GM13977 (cell line): ENCODE measurements at regions not wholly inside any gene's neighbourhood (a gene's known extent, or its start where the extent isn't known, plus 50 kb on each side); places are given as distances from the start of the nearest gene placed in this dataset.

Experiments used
- DNase-seq: peaks from one replicate; pipeline ENCODE4 v3.0.0; 2012; ENCODE audit warnings: low spot score
- in situ Hi-C: fragments of 300-500 bp; cut with MboI; formaldehyde crosslinking; loops from one replicate; pipeline ENCODE4 v1.12.0; 2022; ENCODE audit warnings: low sequenced_read_pairs, low pct_unique_long_range_greater_than_20kb, mixed read lengths, inconsistent platforms; ENCODE audit not compliant: unreplicated experiment
- TF ChIP-seq, protein P1 (sequence below): IDR thresholded peaks from 2 replicates; pipeline ENCODE4 v1.5.1; 2012; ENCODE audit warnings: mild to moderate bottlenecking, control low read depth; ENCODE audit not compliant: insufficient read depth; ENCODE audit errors: extremely low read depth, missing control alignments

DNA sequence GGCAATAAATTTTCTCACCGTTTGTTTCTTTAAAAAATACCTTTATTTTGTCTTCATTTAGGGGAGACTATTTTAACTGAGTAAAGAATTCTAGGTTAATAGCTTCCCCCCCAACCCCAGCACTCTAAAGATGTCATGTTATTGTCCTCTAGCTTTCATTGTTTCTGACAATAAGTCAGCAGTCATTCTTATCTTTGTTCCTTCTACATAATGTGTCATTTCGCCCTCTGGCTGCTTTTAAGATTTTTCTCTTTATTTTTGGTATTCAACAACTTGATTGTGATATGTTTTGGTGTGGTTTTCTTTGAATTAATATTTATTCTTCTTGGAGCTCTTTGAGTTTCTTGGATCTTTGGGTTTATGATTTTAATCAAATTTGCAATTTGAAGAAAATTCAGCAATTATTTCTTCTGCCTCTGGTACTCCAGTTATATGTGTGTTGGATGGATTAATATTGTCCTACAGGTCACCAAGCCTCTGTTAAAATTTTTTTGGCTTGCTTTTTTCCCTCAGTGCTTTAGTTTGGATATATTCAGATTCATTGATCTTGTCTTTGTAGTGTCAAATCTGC is 64.6 kb upstream of the ELN start:
- TF ChIP-seq, protein P1, sequence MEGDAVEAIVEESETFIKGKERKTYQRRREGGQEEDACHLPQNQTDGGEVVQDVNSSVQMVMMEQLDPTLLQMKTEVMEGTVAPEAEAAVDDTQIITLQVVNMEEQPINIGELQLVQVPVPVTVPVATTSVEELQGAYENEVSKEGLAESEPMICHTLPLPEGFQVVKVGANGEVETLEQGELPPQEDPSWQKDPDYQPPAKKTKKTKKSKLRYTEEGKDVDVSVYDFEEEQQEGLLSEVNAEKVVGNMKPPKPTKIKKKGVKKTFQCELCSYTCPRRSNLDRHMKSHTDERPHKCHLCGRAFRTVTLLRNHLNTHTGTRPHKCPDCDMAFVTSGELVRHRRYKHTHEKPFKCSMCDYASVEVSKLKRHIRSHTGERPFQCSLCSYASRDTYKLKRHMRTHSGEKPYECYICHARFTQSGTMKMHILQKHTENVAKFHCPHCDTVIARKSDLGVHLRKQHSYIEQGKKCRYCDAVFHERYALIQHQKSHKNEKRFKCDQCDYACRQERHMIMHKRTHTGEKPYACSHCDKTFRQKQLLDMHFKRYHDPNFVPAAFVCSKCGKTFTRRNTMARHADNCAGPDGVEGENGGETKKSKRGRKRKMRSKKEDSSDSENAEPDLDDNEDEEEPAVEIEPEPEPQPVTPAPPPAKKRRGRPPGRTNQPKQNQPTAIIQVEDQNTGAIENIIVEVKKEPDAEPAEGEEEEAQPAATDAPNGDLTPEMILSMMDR, result no peak
- no peak for DNase-seq
- in situ Hi-C loops, result no loop called here

DNA sequence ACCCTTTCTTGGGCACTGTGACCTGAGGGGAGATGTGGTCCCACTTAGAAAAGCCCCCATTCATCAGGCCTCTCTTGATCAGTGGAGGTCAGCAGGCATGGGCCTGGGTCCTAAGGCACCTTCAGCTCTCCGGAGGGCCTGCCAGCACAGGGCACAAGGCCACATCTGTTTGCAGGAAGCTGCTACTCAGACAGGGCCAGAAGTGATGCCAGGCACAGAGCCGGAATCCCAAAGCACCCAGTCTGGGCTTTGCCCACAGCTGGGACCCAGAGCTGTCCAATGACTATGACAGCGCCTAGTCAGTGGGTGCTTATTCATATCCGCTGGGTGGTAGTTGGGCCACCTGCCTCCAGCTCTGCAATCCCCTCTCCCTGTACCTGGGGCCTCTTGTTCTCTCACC is 63.2 kb upstream of the ELN start:
- TF ChIP-seq, protein P1, result no peak

DNA sequence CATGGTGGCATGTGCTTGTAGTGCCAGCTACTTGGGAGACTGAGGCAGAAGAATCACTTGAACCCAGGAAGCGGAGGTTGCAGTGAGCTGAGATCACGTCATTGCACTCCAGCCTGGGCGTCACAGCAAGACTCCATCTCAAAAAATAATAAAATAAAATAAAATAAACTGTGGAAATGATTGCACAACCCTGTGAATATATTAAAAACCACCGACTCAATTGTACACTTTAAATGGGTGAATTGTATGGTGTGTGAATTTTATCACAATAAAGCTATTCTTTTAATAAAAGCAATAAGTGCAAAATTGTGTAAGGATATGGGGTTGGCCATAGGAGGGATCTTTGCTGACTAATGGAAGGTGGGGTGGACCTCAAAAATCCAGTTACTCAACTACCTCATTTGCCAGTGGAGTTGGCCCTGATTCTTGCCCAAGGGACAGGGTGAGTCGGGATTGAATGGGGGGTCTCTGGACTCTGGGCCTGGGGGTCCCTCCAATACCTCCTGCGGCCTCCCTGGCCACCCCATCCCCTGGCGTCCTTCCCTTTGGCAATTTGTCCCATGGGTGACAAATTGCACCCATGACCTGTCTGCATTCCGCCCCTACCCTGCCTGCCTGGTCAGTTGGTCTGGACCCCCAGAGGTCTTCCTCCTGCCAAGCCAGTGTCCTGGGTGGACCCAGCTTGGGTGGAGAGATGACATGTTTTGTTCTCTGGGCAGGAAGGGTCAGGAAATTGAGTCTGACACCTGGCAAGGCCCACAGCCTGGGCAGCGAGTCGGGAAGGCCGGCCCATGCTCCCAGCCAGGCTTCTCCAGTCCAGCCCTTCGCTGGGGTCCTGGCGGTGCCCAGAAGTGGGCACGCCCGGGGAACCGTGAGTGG is 61.7 kb upstream of the ELN start:
- TF ChIP-seq, protein P1, result no peak
- in situ Hi-C loops, result no loop called here
- no peak for DNase-seq

More for the DNA sequence above, 63.2 kb upstream of the ELN start:
- no peak for DNase-seq
- in situ Hi-C loops, result no loop called here

- no peak for DNase-seq
- TF ChIP-seq, protein P1, result no peak
- in situ Hi-C loops, result no loop called here
Measured at GRCh38 chr7:73966941-73967831, 60.8 kb upstream of the ELN start.

- in situ Hi-C loops, result no loop called here
- DNase-seq, result no peak
- TF ChIP-seq, protein P1, result no peak
Measured at GRCh38 chr7:73967832-73968290, 60.1 kb upstream of the ELN start.

DNA sequence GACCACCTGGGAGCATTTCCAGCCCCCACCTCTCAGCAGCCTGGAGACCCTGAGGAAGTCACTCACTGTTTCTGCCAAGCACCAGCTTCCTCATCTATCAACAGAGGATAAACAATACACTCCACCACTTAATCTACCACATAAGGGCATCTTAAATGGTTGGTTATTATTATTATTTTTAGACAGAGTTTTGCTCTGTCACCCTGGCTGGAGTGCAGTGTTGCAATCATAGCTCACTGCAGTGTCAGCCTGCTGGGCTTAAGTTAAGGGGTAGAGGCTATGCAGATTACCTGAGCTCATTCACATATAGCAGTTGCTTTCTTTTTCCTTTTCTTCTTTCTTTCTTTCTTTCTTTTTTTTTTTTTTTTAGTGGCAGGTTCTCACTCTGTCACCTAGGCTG is 59.5 kb upstream of the ELN start:
- TF ChIP-seq, protein P1, result no peak
- DNase-seq, result no peak
- in situ Hi-C loops, result no loop called here
